ENCODE measurements at regions not wholly inside any gene's neighbourhood (a gene's known extent, or its start where the extent isn't known, plus 50 kb on each side); places are given as distances from the start of the nearest gene placed in this dataset.

DNA sequence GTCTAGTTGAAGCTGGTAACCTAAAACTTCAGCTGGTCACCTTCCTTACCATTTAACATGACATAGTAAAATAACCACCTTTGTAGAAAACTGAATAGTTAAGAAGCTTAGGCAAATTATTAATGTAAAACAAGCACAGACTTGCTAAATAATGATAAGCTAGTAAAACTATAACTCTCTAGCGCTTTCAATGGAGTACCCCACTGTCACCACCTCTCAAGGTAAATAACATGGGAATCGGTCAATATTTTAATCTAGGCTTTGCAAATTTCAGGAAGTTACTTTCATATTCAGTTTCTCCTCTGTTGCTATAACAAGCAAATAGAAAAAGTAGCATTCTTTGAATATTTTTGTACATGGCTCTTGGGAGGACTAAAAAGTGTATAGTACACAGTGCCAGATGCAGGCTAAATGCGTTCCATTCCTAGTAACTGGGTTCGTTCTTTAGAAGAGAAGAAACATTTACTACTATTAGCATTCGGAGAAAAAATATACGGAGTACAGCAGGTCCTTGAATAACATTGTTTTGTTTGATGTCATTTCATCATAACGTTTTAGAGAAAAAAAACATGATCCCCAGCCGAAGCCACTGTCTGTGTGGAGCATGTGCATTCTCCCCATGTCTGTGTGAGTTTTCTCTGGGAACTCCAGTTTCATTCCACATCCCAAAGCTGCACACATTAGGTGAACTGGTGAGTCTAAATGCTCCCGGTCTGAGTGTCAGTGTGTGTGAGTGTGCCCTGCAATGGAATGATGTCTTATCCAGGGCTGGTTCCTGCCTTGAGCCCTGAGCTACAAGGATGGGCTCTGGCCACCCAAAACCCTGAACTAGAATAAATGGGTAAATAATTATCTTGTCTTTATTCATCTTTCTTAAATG is 52.5 kb downstream of the EPRS1 start:
- TF ChIP-seq GABPA (IDR thresholded peaks at IDR 0.05; ENCODE audit: low read depth) (no peak), REST (IDR thresholded peaks at IDR 0.05; ENCODE audit: insufficient replicate concordance, low read depth) (no peak), POLR2AphosphoS5 (IDR thresholded peaks at IDR 0.05; ENCODE audit: low read depth) (no peak), SPI1 (IDR thresholded peaks at IDR 0.05; ENCODE audit: borderline replicate concordance, low read depth) (no peak)
- TF ChIP-seq, protein P1, sequence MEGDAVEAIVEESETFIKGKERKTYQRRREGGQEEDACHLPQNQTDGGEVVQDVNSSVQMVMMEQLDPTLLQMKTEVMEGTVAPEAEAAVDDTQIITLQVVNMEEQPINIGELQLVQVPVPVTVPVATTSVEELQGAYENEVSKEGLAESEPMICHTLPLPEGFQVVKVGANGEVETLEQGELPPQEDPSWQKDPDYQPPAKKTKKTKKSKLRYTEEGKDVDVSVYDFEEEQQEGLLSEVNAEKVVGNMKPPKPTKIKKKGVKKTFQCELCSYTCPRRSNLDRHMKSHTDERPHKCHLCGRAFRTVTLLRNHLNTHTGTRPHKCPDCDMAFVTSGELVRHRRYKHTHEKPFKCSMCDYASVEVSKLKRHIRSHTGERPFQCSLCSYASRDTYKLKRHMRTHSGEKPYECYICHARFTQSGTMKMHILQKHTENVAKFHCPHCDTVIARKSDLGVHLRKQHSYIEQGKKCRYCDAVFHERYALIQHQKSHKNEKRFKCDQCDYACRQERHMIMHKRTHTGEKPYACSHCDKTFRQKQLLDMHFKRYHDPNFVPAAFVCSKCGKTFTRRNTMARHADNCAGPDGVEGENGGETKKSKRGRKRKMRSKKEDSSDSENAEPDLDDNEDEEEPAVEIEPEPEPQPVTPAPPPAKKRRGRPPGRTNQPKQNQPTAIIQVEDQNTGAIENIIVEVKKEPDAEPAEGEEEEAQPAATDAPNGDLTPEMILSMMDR (IDR thresholded peaks at IDR 0.05; ENCODE audit: insufficient read depth, low read length): no peak
- Histone ChIP-seq H3K27me3 (ENCODE audit: insufficient read depth, poor library complexity, severe bottlenecking) (no peaks in the 10 kb centered on the region), H3K4me3 (replicated peaks; ENCODE audit: insufficient read depth, low read length) (no peak overlapping the region), H3K27ac (replicated peaks) (no peak overlapping the region)
- no peak for DNase-seq (ENCODE audit: low read depth in 1 of 2, low spot score in 1 of 2)

GRCh38 chr1:219991919-219992318 is 54.4 kb downstream of the EPRS1 start:
- no peak for DNase-seq (ENCODE audit: low read depth in 1 of 2, low spot score in 1 of 2)
- no peak overlapping the region for H3K4me3 ChIP-seq (replicated peaks; ENCODE audit: insufficient read depth, low read length)
- H3K27ac ChIP-seq (replicated peaks): no peak overlapping the region
- TF ChIP-seq SPI1 (IDR thresholded peaks at IDR 0.05; ENCODE audit: borderline replicate concordance, low read depth) (no peak), REST (IDR thresholded peaks at IDR 0.05; ENCODE audit: insufficient replicate concordance, low read depth) (no peak)
- TF ChIP-seq, protein P1 (IDR thresholded peaks at IDR 0.05; ENCODE audit: insufficient read depth, low read length): no peak
- no peaks in the 10 kb centered on the region for H3K27me3 ChIP-seq (ENCODE audit: insufficient read depth, poor library complexity, severe bottlenecking)

DNA sequence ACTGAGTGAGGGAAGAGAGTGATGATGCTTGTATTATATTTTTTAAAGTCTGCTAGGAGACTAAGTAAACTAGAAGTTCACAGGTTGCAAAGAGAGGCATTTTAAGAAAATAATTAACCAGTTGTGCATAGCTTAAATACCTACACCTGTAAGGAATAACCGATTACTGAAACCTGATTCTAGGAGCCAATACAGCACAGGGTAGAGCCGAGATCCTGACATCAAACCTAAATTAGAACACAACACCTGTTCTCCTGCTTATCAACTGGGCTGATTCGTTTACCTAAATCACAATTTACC is 54.8 kb downstream of the EPRS1 start:
- TF ChIP-seq POLR2AphosphoS5 (IDR thresholded peaks at IDR 0.05; ENCODE audit: low read depth) (no peak), REST (IDR thresholded peaks at IDR 0.05; ENCODE audit: insufficient replicate concordance, low read depth) (no peak), SPI1 (IDR thresholded peaks at IDR 0.05; ENCODE audit: borderline replicate concordance, low read depth) (no peak)
- TF ChIP-seq, protein P1 (IDR thresholded peaks at IDR 0.05; ENCODE audit: insufficient read depth, low read length): no peak
- H3K27ac ChIP-seq (replicated peaks): no peak overlapping the region
- H3K27me3 ChIP-seq (ENCODE audit: insufficient read depth, poor library complexity, severe bottlenecking): no peaks in the 10 kb centered on the region
- no peak overlapping the region for H3K4me3 ChIP-seq (replicated peaks; ENCODE audit: insufficient read depth, low read length)
- DNase-seq (ENCODE audit: low read depth in 1 of 2, low spot score in 1 of 2): no peak
